GM12864 (cell line): ENCODE measurements at regions not wholly inside any gene's neighbourhood (a gene's known extent, or its start where the extent isn't known, plus 50 kb on each side); places are given as distances from the start of the nearest gene placed in this dataset.

ENCODE experiments used
- DNase-seq: peaks from one replicate; pipeline ENCODE4 v3.0.0-alpha.2; 2011; ENCODE audit warnings: low read depth
- H3K4me3 ChIP-seq: 2 replicates; pipeline ENCODE4 v1.5.1; 2011; ENCODE audit warnings: mild to moderate bottlenecking, low read depth, low read length, control low read depth
- CTCF ChIP-seq: IDR thresholded peaks from 2 replicates; pipeline ENCODE4 v1.5.1; 2011; ENCODE audit warnings: low read depth, mild to moderate bottlenecking, moderate library complexity, low read length, control low read depth, inconsistent platforms; ENCODE audit errors: missing control alignments

- no peak for DNase-seq
- no peak for TF ChIP-seq CTCF
- no peak overlapping the region for H3K4me3 ChIP-seq
These were observed 742.7 kb upstream of the SLC35B3 start for GRCh38 chr6:9178071-9178470.

GRCh38 chr6:9173229-9173628 lies 737.9 kb upstream of the SLC35B3 start:
- TF ChIP-seq CTCF, result no peak
- DNase-seq, result no peak
- no peak overlapping the region for H3K4me3 ChIP-seq

GRCh38 chr6:9172096-9172495 lies 736.8 kb upstream of the SLC35B3 start:
- TF ChIP-seq CTCF, result no peak
- no peak for DNase-seq
- H3K4me3 ChIP-seq, result no peak overlapping the region

GRCh38 chr6:9168669-9169068 lies 733.3 kb upstream of the SLC35B3 start:
- no peak for DNase-seq
- H3K4me3 ChIP-seq, result no peak overlapping the region
- TF ChIP-seq CTCF, result no peak

- no peak for TF ChIP-seq CTCF
- no peak overlapping the region for H3K4me3 ChIP-seq
- DNase-seq, result no peak
These were observed 726.4 kb upstream of the SLC35B3 start for GRCh38 chr6:9161731-9162130.

- no peak for DNase-seq
- no peak for TF ChIP-seq CTCF
These were observed 723.7 kb upstream of the SLC35B3 start for GRCh38 chr6:9159051-9159450.

GRCh38 chr6:9155836-9156235 lies 720.5 kb upstream of the SLC35B3 start:
- H3K4me3 ChIP-seq, result no peak overlapping the region
- DNase-seq, result no peak
- no peak for TF ChIP-seq CTCF

More at GRCh38 chr6:9159051-9159450, 723.7 kb upstream of the SLC35B3 start:
- H3K4me3 ChIP-seq, result no peak overlapping the region
